ENCODE measurements at regions not wholly inside any gene's neighbourhood (a gene's known extent, or its start where the extent isn't known, plus 50 kb on each side); places are given as distances from the start of the nearest gene placed in this dataset.

GRCh38 chr16:73206151-73206707 lies 158.3 kb upstream of the ZFHX3 start:
- TF ChIP-seq POLR2AphosphoS5 (IDR thresholded peaks at IDR 0.05) (no peak), CTCF (IDR thresholded peaks at IDR 0.05) (no peak)

Data from suprapubic skin (tissue), 3 donors.